ENCODE measurements at regions not wholly inside any gene's neighbourhood (a gene's known extent, or its start where the extent isn't known, plus 50 kb on each side); places are given as distances from the start of the nearest gene placed in this dataset.

- TF ChIP-seq CTCF (IDR thresholded peaks at IDR 0.05) = no peak
- TF ChIP-seq EZH2 (IDR thresholded peaks at IDR 0.05; ENCODE audit: borderline replicate concordance, insufficient read depth, low read depth, low read length, poor library complexity, severe bottlenecking) = no peak
Observed at GRCh38 chr17:62895320-62896301, 70.4 kb upstream of the TANC2 start.
